ENCODE measurements at regions not wholly inside any gene's neighbourhood (a gene's known extent, or its start where the extent isn't known, plus 50 kb on each side); places are given as distances from the start of the nearest gene placed in this dataset.

DNA sequence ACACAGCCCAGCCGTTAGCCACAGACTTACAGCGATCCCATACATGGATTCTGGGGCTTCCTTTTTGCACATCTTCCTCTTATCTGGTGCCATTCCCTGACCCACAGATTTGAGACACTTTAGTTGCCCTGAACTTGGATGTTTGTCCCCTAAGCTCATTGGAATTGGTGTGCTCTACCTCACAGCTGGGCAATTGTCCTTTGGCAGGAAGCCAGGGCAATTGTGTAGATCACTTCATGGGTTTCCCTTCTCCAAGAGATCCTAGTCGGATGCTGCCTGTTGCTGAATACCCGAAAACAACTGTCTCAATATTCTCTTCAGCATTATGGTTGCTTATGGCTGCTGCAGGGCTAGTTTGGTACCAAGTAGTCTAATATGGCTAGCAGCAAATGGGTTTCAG is 470.7 kb upstream of the MKI67 start:
- DNase-seq, result no peak

GRCh38 chr10:128599030-128599429 is 472.8 kb upstream of the MKI67 start:
- no peak for DNase-seq

- no peak for DNase-seq
Observed at GRCh38 chr10:128599538-128599937, 473.3 kb upstream of the MKI67 start.

DNA sequence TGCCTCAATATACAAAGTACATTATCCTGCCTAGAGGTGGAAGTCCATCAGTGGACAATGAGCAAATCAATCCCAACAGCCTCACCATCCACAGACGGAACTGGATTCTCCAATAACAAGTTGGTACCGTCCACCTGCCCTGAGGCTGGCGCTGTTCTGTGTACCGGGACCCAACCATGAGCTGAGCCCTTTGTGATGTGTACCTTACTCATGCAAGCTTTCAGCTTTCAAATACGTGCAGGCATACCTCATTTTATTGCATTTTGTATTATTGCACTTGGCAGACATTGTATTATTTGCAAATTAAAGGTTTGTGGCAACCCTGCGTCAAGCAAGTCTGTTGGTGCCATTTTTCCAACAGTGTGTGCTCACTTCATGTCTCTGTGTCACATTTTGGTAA is 476.0 kb upstream of the MKI67 start:
- no peak for DNase-seq

DNA sequence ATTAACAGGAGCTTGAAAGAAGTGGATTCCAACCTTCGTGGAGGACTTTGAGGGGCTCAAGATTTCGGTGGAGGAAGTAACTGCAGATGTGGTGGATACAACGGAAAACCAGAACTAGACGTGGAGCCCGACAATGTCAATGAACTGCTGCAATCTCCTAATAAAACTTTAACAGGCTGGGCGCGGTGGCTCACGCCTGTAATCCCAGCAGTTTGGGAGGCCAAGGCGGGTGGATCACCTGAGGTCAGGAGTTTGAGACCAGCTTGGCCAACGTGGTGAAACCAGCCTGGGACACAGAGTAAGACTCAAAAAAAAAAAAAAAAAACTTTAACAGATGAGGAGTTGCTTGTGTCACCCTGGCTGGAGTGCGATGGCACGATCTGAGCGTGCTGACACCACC is 477.8 kb upstream of the MKI67 start:
- DNase-seq, result no peak

GRCh38 chr10:128605180-128605579 is 479.0 kb upstream of the MKI67 start:
- DNase-seq, result no peak

GRCh38 chr10:128606055-128606454 is 479.8 kb upstream of the MKI67 start:
- DNase-seq, result no peak

DNA sequence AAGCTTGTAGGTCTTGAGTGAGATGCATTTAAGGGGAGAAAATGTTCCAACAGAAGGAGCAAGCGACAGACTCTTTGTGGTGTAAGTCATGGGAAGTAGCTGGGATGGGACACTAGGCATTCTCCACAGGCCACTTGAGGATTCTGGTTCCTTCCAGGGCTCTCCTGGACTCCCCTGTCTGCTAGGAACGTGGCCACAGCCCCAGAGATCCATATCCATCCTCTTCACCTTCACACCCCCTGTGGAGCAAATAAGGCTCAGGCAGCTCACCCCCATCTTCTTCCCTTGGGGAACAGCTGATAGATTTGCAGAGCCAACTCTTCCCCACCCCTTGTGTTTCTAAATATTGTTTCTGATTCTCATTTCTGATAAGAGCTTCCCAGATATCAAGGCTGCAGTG is 482.6 kb upstream of the MKI67 start:
- no peak for DNase-seq

GRCh38 chr10:128609460-128609859 is 483.2 kb upstream of the MKI67 start:
- DNase-seq, result no peak

GRCh38 chr10:128610113-128610512 is 483.9 kb upstream of the MKI67 start:
- DNase-seq, result no peak

DNA sequence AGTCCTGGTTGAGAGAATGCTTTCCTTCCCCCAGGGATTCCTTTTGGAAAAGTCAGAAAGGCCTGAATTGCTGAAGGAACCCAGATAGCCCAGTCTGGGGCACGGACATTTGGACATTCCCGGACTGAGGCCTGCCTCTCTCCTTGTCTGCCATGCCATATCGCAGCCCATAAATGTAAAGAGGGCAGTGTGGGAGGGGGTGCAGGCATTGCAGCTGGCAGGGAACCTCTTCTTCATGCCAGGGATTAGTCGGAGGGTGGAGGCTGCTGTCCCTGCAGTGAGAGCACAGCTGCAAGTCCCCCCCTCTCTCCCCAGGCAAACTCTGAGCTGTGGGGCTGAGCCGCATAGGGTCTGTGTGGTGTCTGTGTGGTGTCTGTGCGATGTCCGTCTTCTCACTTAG is 486.0 kb upstream of the MKI67 start:
- DNase-seq, result no peak

DNA sequence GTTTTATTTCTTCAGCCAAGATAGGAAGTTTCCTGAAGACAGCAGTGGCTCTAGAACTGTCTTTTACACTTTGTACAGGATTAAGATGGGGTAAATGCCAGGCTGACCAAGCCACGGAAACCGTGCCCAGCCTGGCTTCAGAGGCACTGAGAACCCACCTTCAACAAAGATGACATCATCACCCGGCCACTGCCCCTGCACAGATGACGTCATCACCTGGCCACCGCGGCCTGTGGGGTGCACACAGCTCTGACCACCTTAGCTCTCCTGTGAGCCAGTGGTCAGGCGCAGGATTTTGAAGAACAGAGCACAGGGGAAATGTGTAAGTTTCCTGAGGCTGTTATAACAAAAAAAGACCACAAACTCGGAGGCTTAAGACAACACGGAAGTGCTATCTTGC is 486.4 kb upstream of the MKI67 start:
- DNase-seq, result no peak

- DNase-seq, result no peak
Observed at GRCh38 chr10:128614016-128614605, 487.9 kb upstream of the MKI67 start.

GRCh38 chr10:128614802-128615553 is 488.8 kb upstream of the MKI67 start:
- DNase-seq, result no peak

DNA sequence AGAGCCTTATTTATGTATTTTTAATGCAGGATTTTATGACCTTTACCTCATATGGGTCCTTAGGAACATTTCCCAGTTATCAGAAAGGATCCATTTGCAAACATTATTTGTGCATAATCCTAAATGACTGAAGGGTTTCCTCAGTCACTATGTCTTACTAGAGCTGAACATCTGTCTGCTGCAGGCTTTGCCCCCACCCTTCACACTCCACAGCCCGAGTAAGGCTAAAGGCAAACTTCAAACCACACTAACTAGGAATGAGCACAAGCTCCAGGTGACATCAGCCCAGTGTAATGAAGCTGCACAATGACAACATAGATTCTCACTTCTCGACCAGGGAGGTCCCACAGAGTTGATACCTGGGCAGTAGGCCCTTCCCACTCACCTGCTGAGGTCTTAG is 491.3 kb upstream of the MKI67 start:
- no peak for DNase-seq

GRCh38 chr10:128622706-128623105 is 496.5 kb upstream of the MKI67 start:
- no peak for DNase-seq

DNA sequence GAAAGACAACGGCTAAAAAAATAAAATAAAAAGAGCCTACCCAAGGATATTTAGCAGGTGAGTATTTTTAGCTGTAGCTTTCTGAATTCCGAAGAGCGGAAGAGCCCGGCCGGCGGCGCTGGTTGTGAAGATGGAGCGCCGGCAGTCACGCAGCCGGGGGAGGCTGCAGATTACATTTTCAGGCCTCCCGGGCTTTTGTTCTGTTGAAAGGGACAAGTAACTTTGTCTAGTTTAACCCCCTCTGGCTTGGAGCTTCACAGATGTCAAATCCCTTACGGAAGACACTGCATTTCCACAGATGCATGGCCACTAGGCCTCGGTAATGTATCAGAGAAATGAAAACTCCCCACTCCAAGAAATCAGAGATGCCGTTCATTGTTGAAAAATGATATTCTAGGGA is 497.6 kb upstream of the MKI67 start:
- DNase-seq, result no peak

DNA sequence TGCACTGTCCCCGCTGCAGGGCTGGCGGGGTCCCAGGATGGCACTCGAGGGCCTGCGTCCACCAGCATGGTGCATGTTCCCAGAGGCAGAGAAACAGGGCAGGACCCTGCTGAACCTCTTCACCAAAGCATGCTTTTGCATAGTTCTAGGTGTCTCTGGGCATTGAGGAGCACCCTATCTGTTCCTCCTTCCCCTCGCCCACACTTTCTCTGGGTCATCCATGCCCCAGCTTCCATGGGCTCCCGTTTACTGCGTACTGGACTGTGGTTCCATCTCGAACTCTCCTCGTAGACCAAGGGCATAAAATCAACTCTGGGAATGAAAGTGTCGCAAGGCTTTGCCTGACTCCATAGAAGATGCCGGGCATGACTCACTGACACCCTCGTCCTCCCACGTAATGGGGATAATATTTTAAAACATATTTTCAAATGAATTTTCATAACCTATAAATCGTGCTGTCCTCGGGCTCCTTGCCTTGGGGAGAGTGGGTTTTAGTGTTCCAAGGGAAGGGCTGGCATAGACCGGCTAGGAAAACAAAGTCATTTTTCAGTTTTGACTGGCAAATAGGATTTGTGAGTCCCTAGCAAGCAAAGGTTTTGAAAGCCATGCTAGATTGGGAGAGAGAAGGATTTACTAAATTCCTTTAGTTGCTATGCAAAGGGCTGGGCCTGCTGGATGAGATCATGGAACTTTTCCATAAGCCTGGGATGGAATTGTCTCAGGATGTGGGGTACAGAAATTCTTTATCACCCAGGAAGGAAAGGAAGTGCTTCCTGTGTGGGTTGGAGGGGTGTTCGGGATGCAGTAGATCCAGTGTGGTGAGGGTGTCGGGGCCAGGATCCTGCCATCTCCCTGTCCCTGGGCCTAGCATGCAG is 498.7 kb upstream of the MKI67 start:
- DNase-seq, result no peak

- DNase-seq, result no peak
Observed at GRCh38 chr10:128625926-128626325, 499.7 kb upstream of the MKI67 start.

DNA sequence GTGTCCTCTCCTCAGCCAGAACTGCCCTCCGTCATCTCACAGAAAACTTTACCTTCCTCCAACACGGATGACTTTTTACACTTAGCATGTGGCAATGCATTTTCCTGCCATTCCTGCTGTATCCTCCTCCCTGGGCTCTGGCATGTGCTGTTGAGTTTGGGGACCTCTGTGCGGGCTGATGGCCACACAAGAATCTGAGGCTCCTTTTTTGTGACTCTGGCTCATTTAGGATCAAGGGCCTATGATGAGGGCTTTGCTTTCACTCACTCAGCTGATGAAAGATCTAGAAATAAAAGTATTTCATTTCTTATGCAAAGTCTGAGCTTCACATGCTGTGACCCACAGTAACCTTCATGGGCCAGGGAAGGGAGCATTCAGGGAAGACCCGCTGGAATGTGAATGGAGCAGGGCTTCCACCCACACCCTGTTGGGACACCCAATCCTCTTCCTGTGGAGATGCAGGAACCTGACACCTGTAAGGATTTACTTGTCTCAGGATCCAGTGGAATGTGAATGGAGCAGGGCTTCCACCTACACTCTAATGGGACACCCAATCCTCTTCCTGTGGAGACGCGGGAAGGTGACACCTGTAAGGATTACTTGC is 500.3 kb upstream of the MKI67 start:
- no peak for DNase-seq

- no peak for DNase-seq
Observed at GRCh38 chr10:128627811-128628210, 501.6 kb upstream of the MKI67 start.

DNA sequence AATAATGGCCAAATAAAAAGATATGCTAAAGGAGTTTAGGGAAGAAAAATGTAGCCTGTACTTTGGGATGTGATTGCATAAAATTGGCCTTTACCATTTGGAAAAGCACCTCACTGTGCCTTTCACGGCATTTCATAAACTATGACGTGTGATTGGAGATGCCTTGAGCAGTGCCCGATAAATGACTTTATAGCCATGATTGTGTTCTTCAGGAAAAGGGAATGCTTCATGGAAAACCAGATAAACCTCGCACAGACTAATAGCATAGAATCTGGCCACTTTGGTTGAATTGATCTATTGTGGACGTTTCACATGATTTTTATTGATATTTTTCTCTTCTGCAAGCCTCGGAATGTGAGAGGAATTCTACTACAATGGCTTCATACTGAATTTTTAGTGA is 502.0 kb upstream of the MKI67 start:
- no peak for DNase-seq

Measured in NCI-H1105 (cell line).